ENCODE measurements at regions not wholly inside any gene's neighbourhood (a gene's known extent, or its start where the extent isn't known, plus 50 kb on each side); places are given as distances from the start of the nearest gene placed in this dataset.

DNA sequence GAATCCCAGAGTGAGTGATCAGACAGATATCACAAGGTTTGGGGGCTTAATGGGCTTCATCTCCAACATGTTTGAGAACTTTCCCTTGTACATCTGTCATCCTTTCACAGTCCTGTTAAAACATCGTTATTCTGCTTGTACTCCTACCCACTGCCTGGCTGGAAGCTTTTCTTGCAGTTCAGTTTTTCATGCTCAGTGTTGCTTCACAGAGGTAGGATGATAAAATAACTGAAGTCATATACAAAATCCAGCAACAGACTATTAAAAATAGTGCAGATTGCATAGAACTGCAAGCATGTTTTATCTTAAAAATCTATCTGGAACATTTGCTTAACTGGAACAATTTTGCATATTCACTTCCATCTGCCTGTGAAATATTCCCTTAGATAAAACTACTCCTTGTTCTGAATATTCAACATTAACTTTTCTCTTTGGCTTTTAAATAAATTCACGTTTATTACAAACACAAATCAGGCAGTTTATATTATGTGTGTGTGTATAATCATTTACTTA lies 579.6 kb upstream of the IGFBP7 start:
- no peak for DNase-seq (ENCODE audit: low read depth)

DNA sequence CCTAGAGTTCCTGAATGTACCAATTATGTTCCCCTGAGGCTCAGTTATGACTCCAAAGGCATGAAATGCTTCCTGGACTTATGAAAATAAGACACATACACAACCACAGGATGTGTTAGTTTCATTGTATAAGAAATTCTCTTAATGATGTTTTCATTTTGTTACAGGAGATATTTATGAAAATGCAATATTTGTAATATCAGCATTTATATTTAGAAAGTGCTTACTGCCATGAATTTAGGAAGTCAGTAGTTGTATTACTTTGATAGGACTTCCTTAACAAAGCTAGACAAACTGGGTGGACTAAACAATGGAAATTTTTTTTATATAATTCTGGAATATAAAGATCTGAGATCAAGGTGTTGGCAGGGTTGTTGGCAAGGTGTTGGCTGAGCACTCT lies 572.1 kb upstream of the IGFBP7 start:
- no peak for DNase-seq (ENCODE audit: low read depth)

DNA sequence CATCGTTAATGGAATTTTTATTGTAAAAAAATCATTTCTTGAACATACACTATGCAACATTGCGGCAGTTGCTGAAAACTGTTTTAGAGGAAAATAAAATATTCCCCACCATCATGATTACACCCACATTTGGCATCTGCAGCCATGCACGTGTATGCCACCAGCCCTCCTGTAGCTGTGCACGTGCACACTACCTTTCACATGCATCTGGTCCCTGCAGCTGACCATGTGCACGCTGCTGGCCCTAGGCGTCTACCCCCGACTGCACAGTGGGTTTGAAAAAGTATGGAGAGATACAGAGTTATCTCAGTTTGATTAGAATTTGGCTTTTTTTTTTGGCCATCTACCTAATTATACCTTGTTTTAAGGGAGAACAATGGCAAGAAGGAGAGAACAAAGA lies 569.8 kb upstream of the IGFBP7 start:
- no peak for DNase-seq (ENCODE audit: low read depth)

DNA sequence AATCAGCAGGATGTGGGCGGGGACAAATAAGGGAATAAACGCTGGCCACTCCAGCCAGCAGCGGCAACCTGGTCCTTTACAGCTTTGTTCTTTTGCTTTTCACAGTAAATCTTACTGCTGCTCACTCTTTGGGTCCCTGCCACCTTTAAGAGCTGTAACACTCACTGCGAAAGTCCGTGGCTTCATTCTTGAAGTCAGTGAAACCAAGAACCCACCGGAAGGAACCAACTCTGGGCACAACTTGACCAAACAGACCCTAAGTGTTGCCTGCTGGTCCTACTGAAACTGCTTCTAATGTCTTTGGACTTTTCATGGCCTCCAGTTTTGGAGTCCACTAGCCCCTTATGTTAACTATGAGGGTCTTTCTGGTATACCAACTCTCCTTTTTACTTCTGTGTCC lies 566.2 kb upstream of the IGFBP7 start:
- no peak for DNase-seq (ENCODE audit: low read depth)

DNA sequence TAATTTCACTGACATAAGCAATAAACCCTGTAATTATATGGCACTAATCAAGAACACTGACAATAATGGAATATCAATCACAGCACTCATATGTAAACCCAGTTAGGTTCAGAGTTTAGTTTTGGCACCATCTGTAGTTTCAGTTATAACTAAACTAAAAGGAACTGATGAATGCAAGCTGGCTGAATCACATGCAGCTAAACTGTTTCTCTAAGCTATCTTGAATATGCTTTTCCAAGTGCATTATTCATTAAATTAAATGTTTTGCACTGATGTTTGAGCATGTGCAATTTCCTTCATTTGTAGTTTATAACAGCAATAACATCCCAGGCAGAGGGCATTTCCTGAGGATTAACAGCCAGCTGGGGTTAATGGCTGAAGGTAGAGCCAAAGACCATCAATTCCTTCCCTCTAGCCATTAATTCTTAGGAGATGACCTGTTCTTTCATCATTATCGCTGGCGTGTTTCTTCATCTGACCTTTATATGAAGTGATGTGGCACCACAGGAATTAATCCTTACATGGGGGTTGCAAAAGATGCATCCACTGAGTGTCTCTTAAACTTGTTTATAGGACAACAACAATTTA lies 562.8 kb upstream of the IGFBP7 start:
- no peak for DNase-seq (ENCODE audit: low read depth)

DNA sequence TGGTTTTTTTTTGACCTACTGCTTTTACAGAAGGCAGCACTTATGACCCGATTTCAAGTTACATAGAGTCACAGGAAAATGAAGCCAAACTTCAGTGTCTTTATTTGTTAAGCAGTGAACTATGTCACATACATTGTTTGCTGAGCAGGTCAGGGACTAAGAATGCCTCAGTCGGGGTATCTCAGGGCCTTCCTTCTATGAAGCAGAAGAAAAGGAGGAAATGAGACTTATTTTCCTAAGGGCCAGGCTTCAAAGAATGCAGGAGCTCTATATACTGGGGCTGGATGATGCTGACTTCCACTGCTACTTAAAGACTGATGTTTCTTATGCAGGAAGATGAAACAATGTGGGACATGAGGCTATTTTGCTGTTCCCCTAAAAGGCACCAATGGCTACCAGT lies 558.4 kb upstream of the IGFBP7 start:
- no peak for DNase-seq (ENCODE audit: low read depth)

DNA sequence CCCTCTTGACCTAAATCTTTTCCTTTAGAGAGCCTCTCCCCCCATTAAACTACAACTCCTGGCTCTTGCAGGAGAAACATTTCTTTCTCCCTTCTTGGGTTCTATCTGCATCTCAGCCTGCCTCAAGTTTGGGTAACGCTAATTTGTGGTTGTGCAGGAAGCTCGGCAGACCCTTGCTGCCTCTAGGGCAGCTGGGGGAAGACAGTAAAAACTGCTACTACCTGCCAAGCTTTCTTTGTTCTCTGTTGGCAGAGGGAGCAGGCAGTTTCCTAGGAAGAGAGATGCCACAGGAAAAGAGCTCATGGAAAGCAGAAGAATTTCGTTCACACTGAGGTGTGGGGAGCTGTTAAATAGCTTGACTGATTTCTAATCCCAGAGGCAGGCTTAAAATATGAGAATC lies 555.6 kb upstream of the IGFBP7 start:
- no peak for DNase-seq (ENCODE audit: low read depth)

DNA sequence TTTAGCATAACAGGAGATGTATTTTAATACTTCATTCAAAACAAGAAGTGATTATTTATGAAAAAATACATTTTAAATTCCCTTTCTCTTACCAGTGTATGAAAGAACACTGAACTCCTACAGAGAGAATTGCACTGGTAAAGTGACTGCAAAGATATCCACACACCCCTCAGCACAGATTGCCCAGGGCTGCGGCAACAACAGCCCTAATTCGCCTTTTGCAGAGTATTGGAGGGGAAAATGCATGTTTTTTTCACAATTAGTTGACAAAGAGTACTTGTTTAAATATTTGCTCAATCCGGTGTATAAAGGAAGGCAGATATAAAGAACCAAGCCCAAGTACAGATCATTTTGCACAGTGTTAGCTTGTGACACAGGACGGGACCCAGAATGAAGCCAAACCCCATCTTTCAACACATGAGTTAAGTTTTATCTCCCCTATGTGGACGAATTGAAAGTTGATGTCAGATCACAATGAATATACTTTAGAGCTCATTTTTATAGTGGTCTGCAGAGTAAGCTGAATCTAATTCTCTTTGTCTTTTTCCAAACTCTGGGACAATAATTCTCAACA lies 551.4 kb upstream of the IGFBP7 start:
- no peak for DNase-seq (ENCODE audit: low read depth)

DNA sequence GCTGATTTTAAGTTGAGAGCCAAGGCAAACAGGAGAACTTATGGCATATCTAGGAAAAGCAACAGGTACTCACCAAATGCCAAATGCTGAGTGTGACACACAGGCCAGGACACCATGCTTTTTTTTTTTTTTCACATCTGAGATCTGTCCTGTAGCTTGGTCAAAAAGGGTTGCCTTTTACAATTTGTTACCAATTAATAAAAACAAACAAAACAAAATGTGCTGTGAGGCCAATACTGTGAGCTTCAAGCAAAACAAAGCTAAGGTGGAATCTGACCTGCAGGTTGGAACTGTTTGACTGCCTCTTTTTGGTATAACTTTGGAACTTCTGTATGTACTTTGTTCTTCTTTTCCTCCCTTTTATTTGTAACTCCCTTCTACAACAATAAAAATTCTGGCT lies 548.5 kb upstream of the IGFBP7 start:
- no peak for DNase-seq (ENCODE audit: low read depth)

DNA sequence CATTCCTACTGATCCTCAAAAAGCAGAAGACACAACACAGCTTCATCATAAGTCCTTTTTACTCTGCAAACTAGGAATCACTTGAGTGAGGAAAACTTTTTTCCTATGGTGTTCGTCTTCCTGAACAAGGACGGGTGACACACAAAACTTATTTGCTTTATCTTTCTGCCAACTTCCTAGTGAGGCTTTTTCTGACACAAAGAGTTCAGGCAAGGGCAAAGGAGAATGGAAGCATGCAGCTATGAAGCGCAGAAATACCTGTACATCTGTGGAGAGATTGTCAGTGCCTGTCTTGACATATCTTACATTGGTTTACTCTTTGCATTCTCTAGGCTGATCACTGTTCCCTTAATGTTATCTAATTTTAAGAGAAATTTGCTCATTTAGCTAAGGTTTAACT lies 548.0 kb upstream of the IGFBP7 start:
- DNase-seq (ENCODE audit: low read depth), result no peak

DNA sequence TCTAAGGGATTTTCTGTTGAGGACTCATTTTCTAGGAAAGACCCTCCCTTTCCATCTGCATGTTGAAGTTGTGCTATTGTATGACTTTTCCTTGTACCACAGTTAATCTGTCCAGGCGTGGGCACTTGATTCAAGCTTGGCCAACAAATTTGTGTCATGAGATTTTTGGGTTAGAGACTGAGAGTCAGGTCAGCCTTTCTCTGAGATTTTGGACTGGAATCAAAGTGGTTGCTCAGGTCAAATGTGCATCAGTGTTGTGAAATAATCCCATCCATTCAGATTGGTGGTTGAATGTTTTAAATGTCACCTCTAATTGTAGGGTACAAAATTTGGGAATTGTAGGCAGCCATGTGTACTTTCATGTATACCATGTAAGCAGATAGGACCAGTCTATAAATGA lies 545.2 kb upstream of the IGFBP7 start:
- no peak for DNase-seq (ENCODE audit: low read depth)

DNA sequence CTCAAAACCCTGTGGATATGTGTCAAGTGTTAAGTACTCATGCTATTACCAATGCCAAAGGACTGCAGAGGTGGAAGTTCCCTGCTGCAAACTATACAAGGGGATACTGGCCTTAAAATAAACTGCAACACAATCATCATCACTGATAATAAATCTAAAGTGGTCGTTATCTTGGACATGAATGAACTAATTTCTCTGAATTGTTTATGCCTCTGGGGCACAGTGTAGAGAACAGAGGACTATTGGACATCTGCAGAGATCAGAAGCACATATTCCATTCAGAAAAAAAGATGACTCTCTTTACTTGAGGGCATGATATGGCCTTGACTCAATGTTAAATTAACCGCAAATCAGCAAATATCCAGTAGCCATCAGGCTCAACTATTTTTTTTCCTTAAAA lies 542.6 kb upstream of the IGFBP7 start:
- DNase-seq (ENCODE audit: low read depth), result no peak

DNA sequence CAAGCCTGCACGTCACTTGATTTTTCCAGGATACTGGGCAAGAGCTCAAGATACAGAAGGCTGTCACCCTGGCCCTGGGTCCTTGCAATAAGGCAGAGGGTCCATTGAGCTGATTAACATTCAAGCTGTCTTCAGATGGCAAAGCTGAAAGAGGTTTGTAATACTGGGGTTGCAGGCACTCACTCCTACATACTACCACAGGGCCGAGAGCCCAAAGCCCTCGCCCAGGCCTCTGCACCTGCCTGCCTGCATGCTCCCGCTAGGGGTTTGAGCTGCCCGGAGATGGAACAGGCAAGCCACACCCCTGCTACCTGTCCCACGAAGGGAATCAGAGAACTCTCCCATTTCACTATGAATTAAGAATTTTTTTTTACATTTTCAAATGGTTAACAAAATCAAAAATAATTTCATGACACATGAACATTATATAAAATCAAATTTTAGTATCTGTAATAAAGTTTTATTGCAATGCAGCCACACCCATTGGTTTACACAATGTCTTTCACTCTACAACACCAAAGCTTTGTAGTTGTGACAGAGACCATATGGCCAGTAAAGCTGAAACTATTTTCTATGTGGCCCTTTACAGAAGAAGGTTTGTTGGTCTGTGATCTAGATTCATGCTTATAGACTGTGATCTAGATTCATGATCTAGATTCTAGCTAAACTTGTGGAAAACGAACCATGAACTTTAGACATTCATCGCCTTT lies 530.4 kb upstream of the IGFBP7 start:
- no peak for DNase-seq (ENCODE audit: low read depth)

DNA sequence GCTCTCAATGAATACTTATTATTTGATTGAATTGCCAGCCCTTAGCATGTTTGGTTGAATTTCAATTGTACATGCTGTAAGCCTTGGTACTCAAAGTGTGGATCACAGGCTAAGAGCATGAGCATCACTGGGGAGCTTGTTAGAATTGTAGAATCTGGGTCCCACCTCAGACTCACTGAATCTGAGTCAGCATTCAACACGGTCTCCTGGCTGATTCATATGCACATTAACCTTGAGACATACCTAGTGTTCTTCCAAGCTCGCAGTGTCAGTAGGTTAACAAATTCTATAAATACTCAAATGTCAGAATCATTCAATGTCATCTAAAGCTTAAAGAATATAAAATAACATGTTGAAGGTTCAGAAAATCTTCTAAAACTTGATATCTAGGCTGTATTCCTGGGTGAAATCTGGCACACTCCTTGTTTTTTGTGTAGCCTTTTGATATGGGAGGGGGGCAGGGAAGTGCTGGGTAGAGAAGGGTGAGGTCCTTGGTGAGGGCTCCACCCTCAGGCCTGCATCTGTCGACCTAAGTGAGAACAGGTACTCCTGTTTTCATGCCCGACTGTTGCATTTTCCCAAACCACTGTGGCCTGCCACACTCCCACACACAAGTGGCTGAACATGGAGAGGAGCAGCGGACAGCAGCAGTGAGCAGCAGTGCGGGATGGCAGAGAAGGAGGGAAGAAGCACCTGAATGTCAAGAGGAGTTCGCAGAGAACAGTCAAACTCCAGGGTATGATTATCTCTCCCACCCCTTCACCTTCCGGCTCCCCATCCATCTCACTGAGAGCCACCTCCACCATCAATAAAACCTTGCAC lies 529.6 kb upstream of the IGFBP7 start:
- DNase-seq (ENCODE audit: low read depth), result no peak

DNA sequence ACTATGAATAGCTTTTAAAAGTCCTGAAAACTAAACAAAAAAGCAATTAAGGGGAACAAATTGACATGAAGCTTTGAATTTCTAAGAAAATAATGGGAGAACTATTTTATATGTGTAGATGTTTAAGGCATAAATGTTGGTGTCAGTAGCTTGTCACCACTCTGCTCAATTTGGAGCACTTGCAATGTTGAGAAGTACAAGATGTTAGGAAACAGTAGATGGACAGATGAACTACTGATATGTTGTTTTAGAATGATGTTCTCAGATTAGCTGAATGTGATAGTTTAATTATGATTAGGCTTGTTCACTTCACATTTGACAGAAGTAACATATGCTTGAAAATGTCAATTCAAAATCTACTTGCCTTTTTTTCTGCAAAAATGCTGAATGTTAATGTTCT lies 525.7 kb upstream of the IGFBP7 start:
- DNase-seq (ENCODE audit: low read depth), result no peak

DNA sequence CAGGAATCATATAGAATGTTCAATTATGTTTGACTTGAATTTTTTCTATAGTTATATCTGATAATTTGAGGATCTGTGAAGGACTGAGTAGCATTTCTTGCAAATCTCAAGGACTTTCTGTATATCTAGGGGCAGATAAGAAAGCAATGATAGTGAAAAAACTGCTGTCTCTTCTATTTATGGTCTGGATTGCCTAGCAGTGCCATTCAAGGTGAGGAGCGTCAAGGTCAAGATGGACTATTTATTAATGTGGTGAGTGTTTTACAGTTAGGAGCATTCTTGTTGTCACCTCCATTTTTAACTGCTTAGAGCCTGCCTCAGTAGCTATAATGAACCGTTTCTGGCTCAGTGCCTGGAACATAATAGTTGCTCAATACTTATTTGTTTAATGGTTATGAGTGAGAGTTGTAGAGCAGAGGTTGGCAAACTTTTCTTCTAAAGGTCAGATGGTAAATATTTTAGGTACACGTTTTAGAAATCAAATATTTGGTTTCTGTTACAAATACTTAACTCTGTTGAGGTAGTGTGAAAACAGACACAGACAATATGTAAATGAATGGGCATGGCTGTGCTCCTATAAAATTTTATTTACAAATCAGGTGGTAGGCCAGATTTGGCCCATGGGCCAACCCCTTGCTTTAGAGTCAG lies 523.2 kb upstream of the IGFBP7 start:
- DNase-seq (ENCODE audit: low read depth), result no peak

DNA sequence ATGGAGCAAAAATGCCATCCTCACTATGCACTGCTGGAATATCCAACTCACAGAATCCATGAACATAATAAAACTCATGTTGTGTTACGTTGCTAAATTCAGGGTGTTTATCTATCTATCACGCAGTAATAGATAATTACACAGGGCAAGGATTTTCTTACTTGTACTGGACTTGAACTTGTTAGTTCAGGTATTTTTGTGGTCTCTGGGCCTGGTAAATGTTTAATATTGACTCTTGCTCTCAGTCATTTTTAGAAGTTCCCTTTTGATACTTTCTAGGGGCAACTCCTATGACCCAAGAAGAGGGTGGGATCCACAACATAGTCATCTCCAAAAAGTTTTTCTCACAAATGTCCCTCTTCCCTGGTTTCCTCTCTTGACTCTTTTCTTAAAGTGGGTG lies 522.4 kb upstream of the IGFBP7 start:
- no peak for DNase-seq (ENCODE audit: low read depth)

DNA sequence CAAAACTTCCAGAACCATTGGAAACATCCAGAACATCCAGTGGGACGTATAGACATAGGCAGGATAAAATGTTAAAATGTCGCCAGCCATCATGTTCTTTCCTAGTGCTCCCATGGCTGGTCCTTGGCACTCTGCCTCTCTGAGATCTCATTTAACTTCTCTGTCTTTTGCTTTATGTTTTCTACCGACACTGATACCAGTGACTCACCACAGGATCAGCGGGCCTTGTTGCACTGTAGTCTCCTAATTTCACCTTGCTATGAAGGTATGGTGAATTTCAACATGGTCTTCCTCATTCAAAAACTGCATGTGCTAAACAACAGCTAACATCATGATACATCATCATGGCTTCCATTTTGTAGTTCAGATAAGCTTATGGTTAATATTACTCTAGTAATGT lies 521.0 kb upstream of the IGFBP7 start:
- DNase-seq (ENCODE audit: low read depth), result no peak

DNA sequence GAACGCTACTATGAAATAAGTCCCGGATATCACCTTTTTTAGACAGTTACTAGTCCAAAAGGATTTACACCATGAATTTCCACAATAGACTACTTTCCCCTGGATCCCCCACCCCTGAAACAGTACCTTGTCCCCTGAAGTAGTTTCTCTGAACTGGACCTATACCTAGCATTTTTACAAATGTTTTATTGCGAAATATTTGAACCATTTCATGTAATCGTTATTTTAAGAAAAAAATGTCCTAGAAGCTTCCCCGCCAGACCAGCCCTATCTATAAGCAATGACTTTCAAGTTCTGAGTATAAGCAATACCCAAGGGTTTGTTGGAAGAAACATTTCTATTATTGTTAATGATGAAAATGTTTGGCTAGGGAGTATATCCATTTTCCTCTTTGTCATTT lies 517.8 kb upstream of the IGFBP7 start:
- no peak for DNase-seq (ENCODE audit: low read depth)

DNA sequence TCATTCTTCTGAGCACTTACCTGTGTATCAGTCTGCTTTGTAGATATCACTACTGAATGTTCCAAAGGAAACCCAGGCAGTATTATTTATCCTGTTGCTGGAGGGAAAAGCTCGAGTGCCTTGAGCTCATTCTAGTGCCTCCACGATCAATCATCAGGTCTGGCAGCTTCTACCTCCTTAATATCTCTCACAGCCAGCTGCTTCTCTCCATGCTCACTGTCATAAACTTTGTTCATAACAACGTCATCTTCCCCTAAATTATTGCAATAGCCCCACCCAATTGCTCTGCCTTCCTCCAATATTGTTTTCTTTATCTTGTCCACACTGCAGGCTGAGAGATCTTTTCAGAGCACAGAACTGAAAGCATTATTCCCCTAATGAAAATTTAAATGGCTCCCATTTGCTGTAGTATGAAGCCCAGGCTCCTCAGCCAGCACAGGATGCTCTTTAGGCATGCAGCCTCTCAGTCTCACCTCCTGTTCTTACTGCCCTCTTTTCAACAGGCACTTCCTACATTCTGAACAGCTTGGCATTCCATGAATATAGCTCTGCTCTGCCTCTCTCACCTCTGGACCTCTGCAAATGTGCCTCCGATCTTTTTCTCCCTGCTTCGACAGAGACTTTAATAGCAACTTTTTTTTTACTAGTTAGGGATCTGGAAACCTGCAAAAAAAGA lies 504.2 kb upstream of the IGFBP7 start:
- DNase-seq (ENCODE audit: low read depth), result no peak

DNA sequence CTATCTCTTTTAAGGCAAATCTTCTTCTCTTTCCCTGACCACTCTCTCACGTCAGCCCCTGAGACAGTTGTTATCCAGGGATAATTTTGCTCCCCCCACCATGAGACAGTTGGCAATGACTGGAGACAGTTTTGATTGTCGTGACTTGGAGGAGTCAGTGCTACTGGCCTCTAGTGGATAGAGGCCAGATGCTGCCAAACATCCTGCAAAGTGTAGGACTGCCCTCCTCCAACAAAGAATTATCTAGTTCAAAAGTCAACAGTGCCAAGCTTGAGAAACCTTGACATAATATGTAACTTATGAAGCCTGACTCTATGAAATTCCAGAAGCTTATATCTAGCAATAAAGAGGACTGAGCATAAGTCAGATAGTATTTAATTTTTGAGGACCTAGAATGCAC lies 502.1 kb upstream of the IGFBP7 start:
- DNase-seq (ENCODE audit: low read depth), result no peak

All from ELR (cell line).